ENCODE measurements at regions not wholly inside any gene's neighbourhood (a gene's known extent, or its start where the extent isn't known, plus 50 kb on each side); places are given as distances from the start of the nearest gene placed in this dataset.

GRCh38 chr2:183348492-183348891 is 224.2 kb downstream of the NUP35 start:
- TF ChIP-seq, protein P1, sequence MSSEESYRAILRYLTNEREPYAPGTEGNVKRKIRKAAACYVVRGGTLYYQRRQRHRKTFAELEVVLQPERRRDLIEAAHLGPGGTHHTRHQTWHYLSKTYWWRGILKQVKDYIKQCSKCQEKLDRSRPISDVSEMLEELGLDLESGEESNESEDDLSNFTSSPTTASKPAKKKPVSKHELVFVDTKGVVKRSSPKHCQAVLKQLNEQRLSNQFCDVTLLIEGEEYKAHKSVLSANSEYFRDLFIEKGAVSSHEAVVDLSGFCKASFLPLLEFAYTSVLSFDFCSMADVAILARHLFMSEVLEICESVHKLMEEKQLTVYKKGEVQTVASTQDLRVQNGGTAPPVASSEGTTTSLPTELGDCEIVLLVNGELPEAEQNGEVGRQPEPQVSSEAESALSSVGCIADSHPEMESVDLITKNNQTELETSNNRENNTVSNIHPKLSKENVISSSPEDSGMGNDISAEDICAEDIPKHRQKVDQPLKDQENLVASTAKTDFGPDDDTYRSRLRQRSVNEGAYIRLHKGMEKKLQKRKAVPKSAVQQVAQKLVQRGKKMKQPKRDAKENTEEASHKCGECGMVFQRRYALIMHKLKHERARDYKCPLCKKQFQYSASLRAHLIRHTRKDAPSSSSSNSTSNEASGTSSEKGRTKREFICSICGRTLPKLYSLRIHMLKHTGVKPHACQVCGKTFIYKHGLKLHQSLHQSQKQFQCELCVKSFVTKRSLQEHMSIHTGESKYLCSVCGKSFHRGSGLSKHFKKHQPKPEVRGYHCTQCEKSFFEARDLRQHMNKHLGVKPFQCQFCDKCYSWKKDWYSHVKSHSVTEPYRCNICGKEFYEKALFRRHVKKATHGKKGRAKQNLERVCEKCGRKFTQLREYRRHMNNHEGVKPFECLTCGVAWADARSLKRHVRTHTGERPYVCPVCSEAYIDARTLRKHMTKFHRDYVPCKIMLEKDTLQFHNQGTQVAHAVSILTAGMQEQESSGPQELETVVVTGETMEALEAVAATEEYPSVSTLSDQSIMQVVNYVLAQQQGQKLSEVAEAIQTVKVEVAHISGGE (CRISPR knock-in tag; IDR thresholded peaks at IDR 0.05): no peak
- TF ChIP-seq MTA2 (IDR thresholded peaks at IDR 0.05; ENCODE audit: low read depth) (no peak), SUPT5H (IDR thresholded peaks at IDR 0.05) (no peak), TAF1 (IDR thresholded peaks at IDR 0.05; ENCODE audit: control insufficient read depth, extremely low read depth, insufficient read depth, low read length, severe bottlenecking) (no peak), KLF10 (CRISPR knock-in tag; IDR thresholded peaks at IDR 0.05) (no peak), HDGF (IDR thresholded peaks at IDR 0.05) (no peak), MYNN (IDR thresholded peaks at IDR 0.05) (no peak), MYNN (CRISPR knock-in tag; IDR thresholded peaks at IDR 0.05) (no peak), ZNF217 (CRISPR knock-in tag; IDR thresholded peaks at IDR 0.05) (no peak)
- TF ChIP-seq, protein P2, sequence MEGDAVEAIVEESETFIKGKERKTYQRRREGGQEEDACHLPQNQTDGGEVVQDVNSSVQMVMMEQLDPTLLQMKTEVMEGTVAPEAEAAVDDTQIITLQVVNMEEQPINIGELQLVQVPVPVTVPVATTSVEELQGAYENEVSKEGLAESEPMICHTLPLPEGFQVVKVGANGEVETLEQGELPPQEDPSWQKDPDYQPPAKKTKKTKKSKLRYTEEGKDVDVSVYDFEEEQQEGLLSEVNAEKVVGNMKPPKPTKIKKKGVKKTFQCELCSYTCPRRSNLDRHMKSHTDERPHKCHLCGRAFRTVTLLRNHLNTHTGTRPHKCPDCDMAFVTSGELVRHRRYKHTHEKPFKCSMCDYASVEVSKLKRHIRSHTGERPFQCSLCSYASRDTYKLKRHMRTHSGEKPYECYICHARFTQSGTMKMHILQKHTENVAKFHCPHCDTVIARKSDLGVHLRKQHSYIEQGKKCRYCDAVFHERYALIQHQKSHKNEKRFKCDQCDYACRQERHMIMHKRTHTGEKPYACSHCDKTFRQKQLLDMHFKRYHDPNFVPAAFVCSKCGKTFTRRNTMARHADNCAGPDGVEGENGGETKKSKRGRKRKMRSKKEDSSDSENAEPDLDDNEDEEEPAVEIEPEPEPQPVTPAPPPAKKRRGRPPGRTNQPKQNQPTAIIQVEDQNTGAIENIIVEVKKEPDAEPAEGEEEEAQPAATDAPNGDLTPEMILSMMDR (IDR thresholded peaks at IDR 0.05 in 2 of 3, conservative IDR thresholded peaks at IDR 0.05 in 1 of 3; ENCODE audit: insufficient read depth in 2 of 3, low read depth in 1 of 3, low read length in 3 of 3): no peak
- TF ChIP-seq, protein P3, sequence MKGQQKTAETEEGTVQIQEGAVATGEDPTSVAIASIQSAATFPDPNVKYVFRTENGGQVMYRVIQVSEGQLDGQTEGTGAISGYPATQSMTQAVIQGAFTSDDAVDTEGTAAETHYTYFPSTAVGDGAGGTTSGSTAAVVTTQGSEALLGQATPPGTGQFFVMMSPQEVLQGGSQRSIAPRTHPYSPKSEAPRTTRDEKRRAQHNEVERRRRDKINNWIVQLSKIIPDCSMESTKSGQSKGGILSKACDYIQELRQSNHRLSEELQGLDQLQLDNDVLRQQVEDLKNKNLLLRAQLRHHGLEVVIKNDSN (CRISPR knock-in tag; IDR thresholded peaks at IDR 0.05): no peak
